PC-9 (cell line): ENCODE measurements at regions not wholly inside any gene's neighbourhood (a gene's known extent, or its start where the extent isn't known, plus 50 kb on each side); places are given as distances from the start of the nearest gene placed in this dataset.

Experiments
- BruUV-seq: library from RNA; stranded (reverse); fragments of 400-500 nt; replicated peaks from 2 replicates; lab custom pipeline; 2021; lab: Mats Ljungman, UMichigan
- CTCF ChIA-PET: fragments of 300-600 bp; sonication (Branson Sonifier 250); formaldehyde crosslinking; loops from one replicate; lab custom pipeline; 2022; ENCODE audit warnings: antibody characterized with exemption; lab: Charles Lee
- POLR2A ChIA-PET: fragments of 300-600 bp; sonication (Branson Sonifier 250); formaldehyde crosslinking; loops from one replicate; lab custom pipeline; 2022; ENCODE audit warnings: antibody characterized with exemption; ENCODE audit not compliant: unreplicated experiment; lab: Charles Lee
- DNase-seq, 2 experiments: peaks; one replicate each; pipeline versions ENCODE4 v3.0.0 to v3.0.0-alpha.2; 2015 to 2022; ENCODE audit warnings: mixed read lengths in 1 of 2
- H2AFZ ChIP-seq: fragments of 200-600 bp; sonication (generic); 2 replicates; pipeline ENCODE4 v1.8.1; 2017; ENCODE audit warnings: antibody characterized with exemption
- H3F3A ChIP-seq: fragments of 200-600 bp; sonication (generic); 2 replicates; pipeline ENCODE4 v1.8.1; 2017; ENCODE audit warnings: antibody characterized with exemption, mild to moderate bottlenecking, low read depth; ENCODE audit not compliant: insufficient read depth
- H3K27ac ChIP-seq: fragments of 200-600 bp; sonication (generic); 2 replicates; pipeline ENCODE4 v1.6.1; 2016; ENCODE audit warnings: mixed run types
- H3K27me3 ChIP-seq: fragments of 200-600 bp; sonication (generic); 2 replicates; pipeline ENCODE4 v1.6.1; 2016; ENCODE audit warnings: low read depth, mixed run types; ENCODE audit not compliant: insufficient read depth
- H3K36me3 ChIP-seq: fragments of 200-600 bp; sonication (generic); 2 replicates; pipeline ENCODE4 v1.6.1; 2016; ENCODE audit warnings: low read depth, mixed run types
- H3K4me1 ChIP-seq: fragments of 200-600 bp; sonication (generic); replicated peaks from 2 replicates; pipeline ENCODE4 v1.6.1; 2016; ENCODE audit warnings: mixed run types; ENCODE audit not compliant: insufficient read depth
- H3K4me2 ChIP-seq: fragments of 200-600 bp; sonication (generic); 2 replicates; pipeline ENCODE4 v1.6.1; 2017; ENCODE audit warnings: mixed run types
- H3K4me3 ChIP-seq: fragments of 200-600 bp; sonication (generic); 2 replicates; pipeline ENCODE4 v1.6.1; 2016; ENCODE audit warnings: mixed run types
- H3K79me2 ChIP-seq: fragments of 200-600 bp; sonication (generic); 2 replicates; pipeline ENCODE4 v1.6.1; 2017; ENCODE audit warnings: low read depth, mixed run types
- H3K9me2 ChIP-seq: fragments of 200-600 bp; sonication (generic); 2 replicates; pipeline ENCODE4 v1.8.1; 2017; ENCODE audit warnings: mild to moderate bottlenecking; ENCODE audit not compliant: insufficient read depth
- H3K9me3 ChIP-seq: fragments of 200-600 bp; sonication (generic); 2 replicates; pipeline ENCODE4 v1.8.1; 2016; ENCODE audit warnings: low read depth; ENCODE audit not compliant: insufficient read depth
- H4K20me1 ChIP-seq: fragments of 200-600 bp; sonication (generic); 2 replicates; pipeline ENCODE4 v1.8.1; 2017; ENCODE audit not compliant: insufficient read depth
- CTCF ChIP-seq: fragments of 200-600 bp; sonication (generic); conservative IDR thresholded peaks from 2 replicates; pipeline ENCODE4 v1.6.1; 2017; ENCODE audit warnings: mixed run types, antibody characterized with exemption, mild to moderate bottlenecking, moderate library complexity
- EZH2 ChIP-seq: fragments of 200-600 bp; sonication (generic); IDR thresholded peaks from 2 replicates; pipeline ENCODE4 v1.8.0; 2017; ENCODE audit warnings: antibody characterized with exemption, low read depth
- intact Hi-C: fragments of 100-400 bp; cut with micrococcal nuclease; formaldehyde crosslinking; loops from one replicate; pipeline ENCODE4 v1.10.0; 2022; ENCODE audit not compliant: unreplicated experiment

GRCh38 chr9:18007621-18008020, 428.8 kb downstream of the SH3GL2 start:
- intact Hi-C loops = no loop called here
- H3F3A ChIP-seq = no peaks in the 10 kb centered on the region
- H2AFZ ChIP-seq = no peak overlapping the region
- H3K9me3 ChIP-seq = no peaks in the 10 kb centered on the region
- no TSS peak for BruUV-seq
- H3K36me3 ChIP-seq = no peaks in the 10 kb centered on the region
- no peak overlapping the region for H3K4me3 ChIP-seq
- TF ChIP-seq CTCF (no peak), EZH2 (no peak)
- no peaks in the 10 kb centered on the region for H3K4me1 ChIP-seq
- ChIA-PET POLR2A (no interaction called here), CTCF (no interaction called here)
- no peaks in the 10 kb centered on the region for H4K20me1 ChIP-seq
- no peak overlapping the region for H3K27ac ChIP-seq
- peaks cover 2% of the 10 kb centered on the region; the same call in 1 of the 2 replicates for H3K27me3 ChIP-seq
- H3K79me2 ChIP-seq = no peaks in the 10 kb centered on the region
- no peak for DNase-seq
- no peaks in the 10 kb centered on the region for H3K9me2 ChIP-seq
- no peak overlapping the region for H3K4me2 ChIP-seq

- intact Hi-C loops = no loop called here
- no peaks in the 10 kb centered on the region for H3F3A ChIP-seq
- CTCF ChIA-PET = no interaction called here
Observed at GRCh38 chr9:18009902-18010301, 431.0 kb downstream of the SH3GL2 start.

GRCh38 chr9:18010492-18010891, 431.6 kb downstream of the SH3GL2 start:
- H3K4me1 ChIP-seq = no peaks in the 10 kb centered on the region
- CTCF ChIA-PET = no interaction called here
- no peak overlapping the region for H2AFZ ChIP-seq
- no TSS peak for BruUV-seq
- intact Hi-C loops = no loop called here
- no peaks in the 10 kb centered on the region for H3K79me2 ChIP-seq
- H3K36me3 ChIP-seq = no peaks in the 10 kb centered on the region
- no peaks in the 10 kb centered on the region for H3K9me3 ChIP-seq
- H3K4me3 ChIP-seq = no peak overlapping the region
- H3K4me2 ChIP-seq = no peak overlapping the region
- no peaks in the 10 kb centered on the region for H3K9me2 ChIP-seq
- POLR2A ChIA-PET = no interaction called here
- DNase-seq = no peak
- H3K27me3 ChIP-seq = peaks cover 2% of the 10 kb centered on the region; the same call in 1 of the 2 replicates
- no peaks in the 10 kb centered on the region for H4K20me1 ChIP-seq
- no peaks in the 10 kb centered on the region for H3F3A ChIP-seq
- TF ChIP-seq EZH2 = no peak
- TF ChIP-seq CTCF = no peak
- no peak overlapping the region for H3K27ac ChIP-seq

More at GRCh38 chr9:18009902-18010301, 431.0 kb downstream of the SH3GL2 start:
- Histone ChIP-seq H3K9me3 (no peaks in the 10 kb centered on the region), H3K36me3 (no peaks in the 10 kb centered on the region), H3K27me3 (peaks cover 2% of the 10 kb centered on the region; the same call in 1 of the 2 replicates), H3K4me2 (no peak overlapping the region), H3K27ac (no peak overlapping the region), H3K4me3 (no peak overlapping the region), H3K9me2 (no peaks in the 10 kb centered on the region), H2AFZ (no peak overlapping the region), H3K4me1 (no peaks in the 10 kb centered on the region), H3K79me2 (no peaks in the 10 kb centered on the region), H4K20me1 (no peaks in the 10 kb centered on the region)
- no TSS peak for BruUV-seq
- POLR2A ChIA-PET = no interaction called here
- no peak for DNase-seq
- TF ChIP-seq CTCF = no peak
- TF ChIP-seq EZH2 = no peak
